ENCODE measurements at regions not wholly inside any gene's neighbourhood (a gene's known extent, or its start where the extent isn't known, plus 50 kb on each side); places are given as distances from the start of the nearest gene placed in this dataset.

DNA sequence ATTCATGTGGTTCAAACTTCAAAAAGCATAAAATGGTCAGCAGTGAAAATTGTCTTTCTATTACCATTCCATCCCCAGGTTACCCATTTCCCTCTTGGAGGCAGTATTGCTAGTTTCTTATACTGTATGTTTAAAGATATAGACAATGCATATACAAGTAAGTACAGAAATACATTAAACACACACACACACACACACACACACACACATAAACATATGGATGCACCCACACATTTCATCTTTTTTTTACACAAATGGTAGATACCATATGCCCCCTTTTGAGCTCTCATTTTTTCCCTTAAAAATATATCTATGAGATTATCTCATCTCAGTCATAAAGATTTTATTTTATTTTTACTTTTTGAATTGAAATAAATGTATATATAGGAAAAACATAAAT lies 79.7 kb downstream of the NEUROD6 start:
- TF ChIP-seq CTCF (IDR thresholded peaks at IDR 0.05) (no peak), POLR2AphosphoS5 (IDR thresholded peaks at IDR 0.05) (no peak), POLR2A (IDR thresholded peaks at IDR 0.05) (no peak)
- Histone ChIP-seq H3K4me3 (no peak overlapping the region), H3K27me3 (no peaks in the 10 kb centered on the region), H3K36me3 (no peaks in the 10 kb centered on the region), H3K9me3 (no peaks in the 10 kb centered on the region), H3K4me1 (no peaks in the 10 kb centered on the region), H3K27ac (no peak overlapping the region)
- intact Hi-C loops (cut with DNase I; ENCODE audit: low total_unique reads) = loop anchor here (5.0 kb wide), 1 partner anchor 371 kb away; no protein-coding TSS in a partner anchor
- no peak for DNase-seq (ENCODE audit: low spot score in 2 of 2)

GRCh38 chr7:31258391-31258790 lies 82.1 kb downstream of the NEUROD6 start:
- Histone ChIP-seq H3K4me1 (no peaks in the 10 kb centered on the region), H3K27ac (no peak overlapping the region), H3K4me3 (no peak overlapping the region), H3K27me3 (no peaks in the 10 kb centered on the region), H3K36me3 (no peaks in the 10 kb centered on the region), H3K9me3 (no peaks in the 10 kb centered on the region)
- intact Hi-C loops (cut with DNase I; ENCODE audit: low total_unique reads) = loop anchor here (5.0 kb wide), 1 partner anchor 249 kb away; no protein-coding TSS in a partner anchor
- DNase-seq (ENCODE audit: low spot score in 2 of 2) = no peak
- no peak for TF ChIP-seq POLR2A (IDR thresholded peaks at IDR 0.05)
- no peak for TF ChIP-seq CTCF (IDR thresholded peaks at IDR 0.05)

GRCh38 chr7:31256506-31256905 lies 84.0 kb downstream of the NEUROD6 start:
- no peak for DNase-seq (ENCODE audit: low spot score in 2 of 2)

GRCh38 chr7:31254926-31255325 lies 85.6 kb downstream of the NEUROD6 start:
- DNase-seq (ENCODE audit: low spot score in 2 of 2) = no peak
- Histone ChIP-seq H3K4me3 (no peak overlapping the region), H3K27ac (no peak overlapping the region), H3K36me3 (no peaks in the 10 kb centered on the region), H3K9me3 (no peaks in the 10 kb centered on the region), H3K4me1 (no peaks in the 10 kb centered on the region), H3K27me3 (no peaks in the 10 kb centered on the region)
- intact Hi-C loops (cut with DNase I; ENCODE audit: low total_unique reads) = loop anchor here (5.0 kb wide), 1 partner anchor 252 kb away; no protein-coding TSS in a partner anchor
- TF ChIP-seq CTCF (IDR thresholded peaks at IDR 0.05) = no peak
- no peak for TF ChIP-seq POLR2A (IDR thresholded peaks at IDR 0.05)
- no peak for TF ChIP-seq POLR2AphosphoS5 (IDR thresholded peaks at IDR 0.05)

More at GRCh38 chr7:31256506-31256905, 84.0 kb downstream of the NEUROD6 start:
- Histone ChIP-seq H3K27me3 (no peaks in the 10 kb centered on the region), H3K4me3 (no peak overlapping the region), H3K4me1 (no peaks in the 10 kb centered on the region), H3K9me3 (no peaks in the 10 kb centered on the region), H3K36me3 (no peaks in the 10 kb centered on the region), H3K27ac (no peak overlapping the region)
- intact Hi-C loops (cut with DNase I; ENCODE audit: low total_unique reads) = loop anchor here (5.0 kb wide), 1 partner anchor 251 kb away; no protein-coding TSS in a partner anchor
- no peak for TF ChIP-seq CTCF (IDR thresholded peaks at IDR 0.05)
- no peak for TF ChIP-seq POLR2AphosphoS5 (IDR thresholded peaks at IDR 0.05)
- no peak for TF ChIP-seq POLR2A (IDR thresholded peaks at IDR 0.05)

- Histone ChIP-seq H3K27me3 (no peaks in the 10 kb centered on the region), H3K27ac (no peak overlapping the region), H3K4me1 (no peaks in the 10 kb centered on the region), H3K36me3 (no peaks in the 10 kb centered on the region), H3K4me3 (no peak overlapping the region), H3K9me3 (no peaks in the 10 kb centered on the region)
- TF ChIP-seq POLR2AphosphoS5 (IDR thresholded peaks at IDR 0.05) (no peak), CTCF (IDR thresholded peaks at IDR 0.05) (no peak), POLR2A (IDR thresholded peaks at IDR 0.05) (no peak)
- no peak for DNase-seq (ENCODE audit: low spot score in 2 of 2)
- intact Hi-C loops (cut with DNase I; ENCODE audit: low total_unique reads) = no loop called here
These were observed 87.0 kb downstream of the NEUROD6 start for GRCh38 chr7:31253532-31253931.

Measured in breast epithelium (tissue), 4 donors.